ENCODE measurements at regions not wholly inside any gene's neighbourhood (a gene's known extent, or its start where the extent isn't known, plus 50 kb on each side); places are given as distances from the start of the nearest gene placed in this dataset.
"Not testable (repeated sequence)": the region's sequence is repeated elsewhere in the genome, so short reads cannot be mapped to it uniquely, and the experiment has no call there.

DNA sequence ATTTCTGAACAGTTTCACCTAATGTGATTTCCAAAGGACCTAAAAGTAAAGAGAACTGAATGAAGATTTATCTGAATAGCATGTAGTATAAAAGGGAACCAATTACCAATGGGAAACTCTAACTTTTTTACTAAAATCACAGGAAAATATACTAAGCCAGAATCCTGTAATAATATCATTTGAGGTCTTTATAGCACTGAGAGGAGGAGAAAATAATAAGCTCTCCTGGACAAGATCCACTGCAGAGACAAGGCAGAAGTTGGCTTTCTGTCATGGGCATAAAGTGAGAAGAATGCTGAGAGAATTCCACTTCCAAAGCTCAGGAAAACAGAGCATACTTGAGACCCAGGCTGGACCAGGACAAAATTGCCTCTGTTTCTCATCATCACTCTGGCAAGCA is 1131.4 kb downstream of the SORCS1 start:
- TF ChIP-seq, protein P1, sequence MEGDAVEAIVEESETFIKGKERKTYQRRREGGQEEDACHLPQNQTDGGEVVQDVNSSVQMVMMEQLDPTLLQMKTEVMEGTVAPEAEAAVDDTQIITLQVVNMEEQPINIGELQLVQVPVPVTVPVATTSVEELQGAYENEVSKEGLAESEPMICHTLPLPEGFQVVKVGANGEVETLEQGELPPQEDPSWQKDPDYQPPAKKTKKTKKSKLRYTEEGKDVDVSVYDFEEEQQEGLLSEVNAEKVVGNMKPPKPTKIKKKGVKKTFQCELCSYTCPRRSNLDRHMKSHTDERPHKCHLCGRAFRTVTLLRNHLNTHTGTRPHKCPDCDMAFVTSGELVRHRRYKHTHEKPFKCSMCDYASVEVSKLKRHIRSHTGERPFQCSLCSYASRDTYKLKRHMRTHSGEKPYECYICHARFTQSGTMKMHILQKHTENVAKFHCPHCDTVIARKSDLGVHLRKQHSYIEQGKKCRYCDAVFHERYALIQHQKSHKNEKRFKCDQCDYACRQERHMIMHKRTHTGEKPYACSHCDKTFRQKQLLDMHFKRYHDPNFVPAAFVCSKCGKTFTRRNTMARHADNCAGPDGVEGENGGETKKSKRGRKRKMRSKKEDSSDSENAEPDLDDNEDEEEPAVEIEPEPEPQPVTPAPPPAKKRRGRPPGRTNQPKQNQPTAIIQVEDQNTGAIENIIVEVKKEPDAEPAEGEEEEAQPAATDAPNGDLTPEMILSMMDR (conservative IDR thresholded peaks at IDR 0.05; ENCODE audit: low read depth, low read length), result no peak
- no peak overlapping the region for H3K4me3 ChIP-seq (ENCODE audit: low read depth, low read length)
- DNase-seq (ENCODE audit: low read depth), result no peak

DNA sequence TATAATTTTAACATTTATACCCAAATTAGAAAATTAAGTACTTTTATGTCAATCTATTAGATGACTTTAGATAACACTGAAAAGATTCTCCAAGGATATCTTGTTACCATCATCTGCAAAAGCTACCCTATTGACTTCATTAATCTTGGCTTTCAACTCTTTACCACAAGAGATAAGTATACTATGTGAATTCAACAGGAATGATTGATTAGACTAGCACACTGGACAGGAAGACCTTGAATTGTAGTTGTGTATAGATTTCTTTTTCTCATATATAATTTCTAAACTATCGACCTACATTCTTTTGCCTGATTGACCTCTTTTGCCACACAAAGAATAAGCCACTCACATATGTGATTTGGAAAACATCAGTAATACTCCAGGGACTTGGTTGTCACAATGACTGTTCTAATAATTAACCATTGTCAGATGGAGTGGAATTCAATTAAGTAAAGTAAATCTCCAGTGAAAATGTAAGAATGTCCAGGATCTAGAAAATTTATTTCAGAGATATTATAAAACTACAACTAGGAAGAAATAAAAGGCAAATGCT is 1132.0 kb downstream of the SORCS1 start:
- no peak overlapping the region for H3K4me3 ChIP-seq (ENCODE audit: low read depth, low read length)
- no peak for DNase-seq (ENCODE audit: low read depth)
- TF ChIP-seq, protein P1 (conservative IDR thresholded peaks at IDR 0.05; ENCODE audit: low read depth, low read length), result no peak

DNA sequence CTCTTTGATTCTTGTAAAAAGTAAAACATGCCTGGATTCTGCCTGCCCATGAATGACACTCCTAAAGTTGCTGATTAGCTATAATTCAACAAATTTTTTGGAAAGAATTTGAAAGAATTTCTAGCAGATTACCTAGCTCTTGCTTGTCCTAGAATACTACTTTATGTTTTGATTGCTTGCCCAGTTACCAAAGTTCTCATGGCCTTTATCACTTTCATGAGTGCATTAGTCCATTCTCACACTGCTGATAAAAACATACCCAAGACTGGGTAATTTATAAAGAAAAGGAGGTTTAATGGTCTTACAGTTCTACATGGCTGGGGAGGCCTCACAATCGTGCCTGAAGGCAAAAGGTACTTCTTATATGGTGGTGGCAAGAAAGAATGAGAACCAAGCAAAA is 1137.3 kb downstream of the SORCS1 start:
- TF ChIP-seq, protein P1 (conservative IDR thresholded peaks at IDR 0.05; ENCODE audit: low read depth, low read length), result no peak
- H3K4me3 ChIP-seq (ENCODE audit: low read depth, low read length), result no peak overlapping the region
- no peak for DNase-seq (ENCODE audit: low read depth)

DNA sequence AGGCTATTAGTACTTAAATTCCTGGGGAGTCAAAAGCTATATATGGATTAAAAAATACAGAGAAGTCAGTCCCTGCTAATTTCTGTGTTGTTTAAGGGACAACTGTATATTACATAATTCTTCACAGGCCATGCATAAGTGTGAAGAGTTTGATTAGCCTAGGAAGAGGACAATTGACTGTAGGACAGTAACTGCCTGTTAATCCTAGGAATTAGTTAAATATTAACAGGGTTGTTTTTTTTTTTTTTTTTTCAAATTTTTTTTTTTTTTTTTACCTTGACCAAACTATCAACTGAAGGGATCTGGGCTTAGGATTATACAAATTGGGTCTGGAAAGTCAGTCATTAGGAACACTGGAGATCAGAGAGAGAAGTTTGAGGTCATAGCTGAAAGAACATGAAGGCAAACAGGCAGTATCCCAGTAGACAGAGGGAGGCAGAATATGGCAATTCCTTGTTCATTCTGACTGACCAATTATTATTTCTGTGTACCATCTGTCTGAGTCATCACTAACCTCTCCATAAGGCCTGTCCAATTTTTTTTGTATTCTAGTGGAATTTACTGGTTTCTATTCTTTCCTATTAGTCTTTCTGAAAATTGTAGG is 1139.2 kb downstream of the SORCS1 start:
- TF ChIP-seq, protein P1 (conservative IDR thresholded peaks at IDR 0.05; ENCODE audit: low read depth, low read length), result no peak
- H3K4me3 ChIP-seq (ENCODE audit: low read depth, low read length), result no peak overlapping the region
- DNase-seq (ENCODE audit: low read depth), result no peak

DNA sequence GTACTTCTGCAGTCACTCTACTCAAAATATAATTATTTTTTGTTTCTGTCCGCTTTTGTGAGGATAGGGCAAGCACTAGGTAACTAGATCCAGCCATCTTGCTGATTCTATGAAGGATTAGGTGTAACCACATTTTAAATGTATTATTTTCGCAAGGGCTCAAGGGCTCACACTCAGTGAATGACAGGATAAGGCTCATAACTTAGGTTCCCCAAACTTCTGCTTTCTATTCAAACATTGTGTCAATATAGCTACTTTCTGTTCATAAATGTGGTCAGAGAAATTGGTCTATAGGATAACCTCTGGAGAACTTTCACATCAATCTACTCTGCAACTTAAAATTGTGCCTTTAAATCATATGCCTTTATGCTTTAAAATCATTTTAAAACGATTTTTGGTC is 1141.2 kb downstream of the SORCS1 start:
- H3K4me3 ChIP-seq (ENCODE audit: low read depth, low read length), result no peak overlapping the region
- DNase-seq (ENCODE audit: low read depth), result no peak
- TF ChIP-seq, protein P1 (conservative IDR thresholded peaks at IDR 0.05; ENCODE audit: low read depth, low read length), result no peak

DNA sequence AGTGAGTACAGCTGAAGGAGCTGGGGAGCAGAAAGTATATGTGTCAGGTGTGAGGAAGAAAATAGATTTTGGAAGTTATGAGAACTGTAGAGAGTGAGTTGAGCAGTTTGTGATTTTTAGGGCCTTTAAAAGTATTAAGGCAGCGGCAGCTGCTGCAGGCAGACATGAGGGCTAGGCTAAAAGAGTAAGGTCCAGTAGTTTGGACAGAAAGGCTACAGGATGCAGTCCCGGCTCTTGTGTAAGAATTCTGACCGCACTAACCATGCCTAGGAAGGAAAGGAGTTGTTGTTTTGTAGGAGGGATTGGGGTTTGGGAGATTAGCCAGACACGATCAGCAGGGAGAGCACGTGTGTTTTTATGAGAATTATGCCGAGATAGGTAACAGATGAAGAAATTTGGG is 1144.9 kb downstream of the SORCS1 start:
- DNase-seq (ENCODE audit: low read depth); H3K4me3 ChIP-seq (ENCODE audit: low read depth, low read length): not testable (repeated sequence)

DNA sequence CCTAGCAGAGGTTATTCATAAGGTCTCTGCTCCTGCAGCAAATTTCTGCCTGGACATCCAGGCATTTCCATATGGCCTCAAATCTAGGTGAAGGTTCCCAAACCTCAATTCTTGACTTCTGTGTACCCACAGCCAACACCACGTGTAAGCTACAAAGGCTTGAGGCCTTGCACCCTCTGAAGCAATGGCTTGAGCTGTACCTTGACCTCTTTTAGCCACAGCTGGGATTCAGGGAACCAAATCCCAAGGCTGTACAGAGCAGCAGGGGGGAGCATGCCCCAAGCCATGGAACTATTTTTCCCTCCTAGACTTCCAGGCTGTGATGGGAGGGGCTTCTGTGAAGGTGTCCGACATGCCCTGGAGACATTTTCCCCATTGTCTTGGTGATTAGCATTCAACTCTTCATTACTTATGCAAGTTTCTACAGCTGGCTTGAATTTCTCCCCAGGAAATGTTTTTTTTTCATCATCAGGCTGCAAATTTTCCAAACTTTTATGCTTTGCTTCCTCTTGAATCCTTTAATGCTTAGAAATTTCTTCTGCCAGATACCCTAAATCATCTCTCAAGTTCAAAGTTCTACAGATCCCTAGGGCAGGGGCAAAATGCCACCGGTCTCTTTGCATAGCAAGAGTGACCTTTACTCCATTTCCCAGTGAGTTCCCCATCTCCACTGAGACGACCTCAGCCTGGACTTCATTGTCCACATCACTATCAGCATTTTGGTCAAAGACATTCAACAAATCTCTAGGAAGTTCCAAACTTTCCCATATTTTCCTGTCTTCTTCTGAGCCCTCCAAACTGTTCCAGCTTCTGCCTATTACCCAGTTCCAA is 1148.9 kb downstream of the SORCS1 start:
- not testable (repeated sequence) for DNase-seq (ENCODE audit: low read depth); H3K4me3 ChIP-seq (ENCODE audit: low read depth, low read length)

DNA sequence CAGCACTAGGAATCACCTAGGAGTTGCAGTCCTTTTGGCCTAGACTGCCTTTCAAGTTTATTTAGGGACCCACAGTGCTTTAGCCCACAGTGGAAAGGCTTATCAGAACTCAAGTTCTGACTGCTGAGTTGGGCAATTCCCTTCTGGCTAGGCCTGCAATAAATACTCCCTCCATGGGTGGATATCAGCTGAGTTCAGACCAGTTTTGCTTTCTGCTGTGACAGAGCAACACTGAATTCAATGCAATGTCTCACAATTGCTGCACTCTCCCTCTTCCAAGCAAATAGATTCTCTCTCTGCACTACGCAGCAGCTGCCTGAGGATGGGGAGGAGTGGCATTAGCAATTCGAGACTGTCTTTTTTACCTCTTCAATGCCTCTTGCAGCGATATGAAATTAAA is 1153.3 kb downstream of the SORCS1 start:
- H3K4me3 ChIP-seq (ENCODE audit: low read depth, low read length), result no peak overlapping the region
- TF ChIP-seq, protein P1 (conservative IDR thresholded peaks at IDR 0.05; ENCODE audit: low read depth, low read length), result no peak
- no peak for DNase-seq (ENCODE audit: low read depth)
